DOHH2 (cell line): ENCODE measurements at regions not wholly inside any gene's neighbourhood (a gene's known extent, or its start where the extent isn't known, plus 50 kb on each side); places are given as distances from the start of the nearest gene placed in this dataset.

Experiments
- EZH2phosphoT487 ChIP-seq: fragments of 200-600 bp; sonication (generic); IDR thresholded peaks from 2 replicates; pipeline ENCODE4 v1.6.1; 2017; ENCODE audit warnings: borderline replicate concordance, mild to moderate bottlenecking, antibody characterized with exemption, low read length, moderate library complexity, mixed read lengths
- TF ChIP-seq, protein P1 (sequence below): fragments of 200-600 bp; sonication (generic); IDR thresholded peaks from one replicate; pipeline ENCODE4 v1.5.1; 2014; ENCODE audit warnings: antibody characterized with exemption, mild to moderate bottlenecking, low read depth, low read length; ENCODE audit not compliant: poor library complexity, severe bottlenecking

DNA sequence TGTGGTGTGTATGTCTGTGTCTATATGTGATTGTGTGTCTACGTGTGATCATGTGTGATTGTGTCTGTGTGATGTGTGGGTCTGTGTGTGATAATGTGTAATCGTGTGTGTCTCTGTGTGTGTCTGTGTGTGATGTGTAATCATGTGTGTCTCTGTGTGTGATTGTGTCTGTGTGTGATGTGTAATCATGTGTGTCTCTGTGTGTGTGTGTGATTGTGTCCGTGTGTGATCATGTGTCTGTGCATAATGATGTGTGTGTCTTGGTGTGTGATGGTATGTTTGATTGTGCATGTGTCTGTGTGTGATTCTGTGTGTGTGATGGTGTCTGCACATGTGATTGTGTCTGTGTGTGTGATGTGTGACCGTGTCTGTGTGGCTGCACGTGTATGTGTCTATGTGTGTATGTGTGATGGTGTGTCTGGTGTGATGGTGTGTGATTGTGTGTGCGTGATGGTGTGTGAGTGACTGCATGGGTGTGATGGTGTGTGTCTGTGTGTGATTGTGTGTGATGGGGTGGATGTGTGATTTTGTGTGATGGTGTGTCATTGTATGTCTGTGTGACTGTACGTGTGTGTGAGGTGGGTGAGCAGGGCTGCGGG lies 78.9 kb downstream of the RTP5 start:
- TF ChIP-seq, protein P1, sequence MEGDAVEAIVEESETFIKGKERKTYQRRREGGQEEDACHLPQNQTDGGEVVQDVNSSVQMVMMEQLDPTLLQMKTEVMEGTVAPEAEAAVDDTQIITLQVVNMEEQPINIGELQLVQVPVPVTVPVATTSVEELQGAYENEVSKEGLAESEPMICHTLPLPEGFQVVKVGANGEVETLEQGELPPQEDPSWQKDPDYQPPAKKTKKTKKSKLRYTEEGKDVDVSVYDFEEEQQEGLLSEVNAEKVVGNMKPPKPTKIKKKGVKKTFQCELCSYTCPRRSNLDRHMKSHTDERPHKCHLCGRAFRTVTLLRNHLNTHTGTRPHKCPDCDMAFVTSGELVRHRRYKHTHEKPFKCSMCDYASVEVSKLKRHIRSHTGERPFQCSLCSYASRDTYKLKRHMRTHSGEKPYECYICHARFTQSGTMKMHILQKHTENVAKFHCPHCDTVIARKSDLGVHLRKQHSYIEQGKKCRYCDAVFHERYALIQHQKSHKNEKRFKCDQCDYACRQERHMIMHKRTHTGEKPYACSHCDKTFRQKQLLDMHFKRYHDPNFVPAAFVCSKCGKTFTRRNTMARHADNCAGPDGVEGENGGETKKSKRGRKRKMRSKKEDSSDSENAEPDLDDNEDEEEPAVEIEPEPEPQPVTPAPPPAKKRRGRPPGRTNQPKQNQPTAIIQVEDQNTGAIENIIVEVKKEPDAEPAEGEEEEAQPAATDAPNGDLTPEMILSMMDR: no peak
- TF ChIP-seq EZH2phosphoT487: no peak
